ENCODE measurements at regions not wholly inside any gene's neighbourhood (a gene's known extent, or its start where the extent isn't known, plus 50 kb on each side); places are given as distances from the start of the nearest gene placed in this dataset.

DNA sequence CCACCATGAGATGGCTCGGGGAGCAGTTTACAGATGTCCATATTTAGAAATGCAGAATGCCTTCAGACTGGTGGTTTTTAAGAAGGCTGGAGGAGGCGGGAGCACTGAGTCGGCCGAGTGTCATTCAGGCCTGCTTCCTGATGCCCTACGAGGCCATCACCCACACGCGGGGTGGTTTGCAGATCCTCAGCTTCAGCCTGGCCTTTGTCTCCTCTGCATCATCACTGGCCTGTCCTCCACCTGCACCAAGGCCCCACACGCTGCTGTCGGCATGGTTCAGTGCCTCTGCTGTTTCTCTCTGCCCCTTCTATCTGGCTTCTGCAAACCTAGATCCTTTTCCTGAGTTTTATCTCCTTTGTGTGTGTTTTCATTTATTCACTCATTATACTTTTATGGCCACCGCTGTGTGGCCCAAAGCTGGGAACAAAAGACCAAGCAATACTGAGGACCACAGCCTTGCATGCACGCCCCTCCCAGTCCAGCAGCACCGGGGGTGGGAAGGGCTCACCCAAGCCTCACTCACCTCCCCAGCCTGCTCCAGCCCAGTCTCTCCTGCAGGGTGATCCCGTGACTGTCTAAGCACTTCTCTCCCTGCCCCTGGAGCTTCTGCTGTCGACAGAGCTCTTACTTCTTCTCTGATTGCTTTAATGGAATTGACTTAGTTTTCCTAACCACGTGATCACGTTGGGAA is 240.8 kb downstream of the TEX29 start:
- Mint-ChIP-seq H3K27ac (ENCODE audit: unreplicated experiment) (no peak overlapping the region), H3K27me3 (ENCODE audit: unreplicated experiment) (peaks cover 2% of the 10 kb centered on the region), H3K4me1 (ENCODE audit: unreplicated experiment) (no peaks in the 10 kb centered on the region), H3K4me3 (ENCODE audit: unreplicated experiment) (no peak overlapping the region), H3K9me3 (ENCODE audit: unreplicated experiment) (peaks cover 7% of the 10 kb centered on the region), H3K36me3 (ENCODE audit: unreplicated experiment) (no peaks in the 10 kb centered on the region)
- DNase-seq (ENCODE audit: extremely low spot score, unreplicated experiment): no peak
- TF ChIP-seq, protein P1, sequence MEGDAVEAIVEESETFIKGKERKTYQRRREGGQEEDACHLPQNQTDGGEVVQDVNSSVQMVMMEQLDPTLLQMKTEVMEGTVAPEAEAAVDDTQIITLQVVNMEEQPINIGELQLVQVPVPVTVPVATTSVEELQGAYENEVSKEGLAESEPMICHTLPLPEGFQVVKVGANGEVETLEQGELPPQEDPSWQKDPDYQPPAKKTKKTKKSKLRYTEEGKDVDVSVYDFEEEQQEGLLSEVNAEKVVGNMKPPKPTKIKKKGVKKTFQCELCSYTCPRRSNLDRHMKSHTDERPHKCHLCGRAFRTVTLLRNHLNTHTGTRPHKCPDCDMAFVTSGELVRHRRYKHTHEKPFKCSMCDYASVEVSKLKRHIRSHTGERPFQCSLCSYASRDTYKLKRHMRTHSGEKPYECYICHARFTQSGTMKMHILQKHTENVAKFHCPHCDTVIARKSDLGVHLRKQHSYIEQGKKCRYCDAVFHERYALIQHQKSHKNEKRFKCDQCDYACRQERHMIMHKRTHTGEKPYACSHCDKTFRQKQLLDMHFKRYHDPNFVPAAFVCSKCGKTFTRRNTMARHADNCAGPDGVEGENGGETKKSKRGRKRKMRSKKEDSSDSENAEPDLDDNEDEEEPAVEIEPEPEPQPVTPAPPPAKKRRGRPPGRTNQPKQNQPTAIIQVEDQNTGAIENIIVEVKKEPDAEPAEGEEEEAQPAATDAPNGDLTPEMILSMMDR (IDR thresholded peaks at IDR 0.05): no peak

GRCh38 chr13:111562716-111563115 is 242.3 kb downstream of the TEX29 start:
- TF ChIP-seq, protein P1 (IDR thresholded peaks at IDR 0.05): no peak
- peaks cover 12% of the 10 kb centered on the region for H3K9me3 Mint-ChIP-seq (ENCODE audit: unreplicated experiment)
- H3K4me1 Mint-ChIP-seq (ENCODE audit: unreplicated experiment): no peaks in the 10 kb centered on the region
- no peak for DNase-seq (ENCODE audit: extremely low spot score, unreplicated experiment)
- H3K36me3 Mint-ChIP-seq (ENCODE audit: unreplicated experiment): no peaks in the 10 kb centered on the region
- H3K4me3 Mint-ChIP-seq (ENCODE audit: unreplicated experiment): no peak overlapping the region
- H3K27ac Mint-ChIP-seq (ENCODE audit: unreplicated experiment): no peak overlapping the region
- no peaks in the 10 kb centered on the region for H3K27me3 Mint-ChIP-seq (ENCODE audit: unreplicated experiment)

GRCh38 chr13:111564606-111565005 is 244.2 kb downstream of the TEX29 start:
- Mint-ChIP-seq H3K36me3 (ENCODE audit: unreplicated experiment) (no peaks in the 10 kb centered on the region), H3K27ac (ENCODE audit: unreplicated experiment) (no peak overlapping the region), H3K27me3 (ENCODE audit: unreplicated experiment) (no peaks in the 10 kb centered on the region), H3K9me3 (ENCODE audit: unreplicated experiment) (peaks cover 27% of the 10 kb centered on the region), H3K4me3 (ENCODE audit: unreplicated experiment) (no peak overlapping the region), H3K4me1 (ENCODE audit: unreplicated experiment) (no peaks in the 10 kb centered on the region)
- TF ChIP-seq, protein P1 (IDR thresholded peaks at IDR 0.05): no peak
- no peak for DNase-seq (ENCODE audit: extremely low spot score, unreplicated experiment)

DNA sequence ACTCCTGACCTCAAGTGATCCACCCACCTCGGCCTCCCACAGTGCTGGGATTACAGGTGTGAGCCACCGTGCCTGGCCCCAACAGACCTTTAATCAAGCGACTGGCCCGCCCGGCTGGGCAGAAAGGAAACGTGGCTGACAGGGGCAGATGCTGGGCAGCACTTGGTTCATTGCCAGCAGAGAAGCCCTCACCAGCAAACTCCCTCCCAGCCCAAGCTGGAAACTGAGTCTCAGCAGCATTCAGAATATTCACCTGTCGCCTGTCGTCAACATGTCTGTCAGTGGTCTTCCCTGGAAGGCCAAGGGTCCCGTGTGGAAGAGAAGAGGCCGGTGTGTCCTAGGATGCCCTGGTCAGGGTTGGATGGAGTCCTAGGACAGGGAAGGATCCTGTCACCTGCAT is 245.0 kb downstream of the TEX29 start:
- TF ChIP-seq, protein P1 (IDR thresholded peaks at IDR 0.05): no peak
- no peaks in the 10 kb centered on the region for H3K27me3 Mint-ChIP-seq (ENCODE audit: unreplicated experiment)
- H3K9me3 Mint-ChIP-seq (ENCODE audit: unreplicated experiment): peaks cover 27% of the 10 kb centered on the region
- no peak overlapping the region for H3K27ac Mint-ChIP-seq (ENCODE audit: unreplicated experiment)
- H3K36me3 Mint-ChIP-seq (ENCODE audit: unreplicated experiment): no peaks in the 10 kb centered on the region
- DNase-seq (ENCODE audit: extremely low spot score, unreplicated experiment): no peak
- H3K4me1 Mint-ChIP-seq (ENCODE audit: unreplicated experiment): no peaks in the 10 kb centered on the region
- H3K4me3 Mint-ChIP-seq (ENCODE audit: unreplicated experiment): no peak overlapping the region

GRCh38 chr13:111566567-111566966 is 246.1 kb downstream of the TEX29 start:
- TF ChIP-seq, protein P1 (IDR thresholded peaks at IDR 0.05): no peak
- peaks cover 27% of the 10 kb centered on the region for H3K9me3 Mint-ChIP-seq (ENCODE audit: unreplicated experiment)
- no peaks in the 10 kb centered on the region for H3K36me3 Mint-ChIP-seq (ENCODE audit: unreplicated experiment)
- no peak overlapping the region for H3K27ac Mint-ChIP-seq (ENCODE audit: unreplicated experiment)
- H3K4me3 Mint-ChIP-seq (ENCODE audit: unreplicated experiment): no peak overlapping the region
- no peaks in the 10 kb centered on the region for H3K4me1 Mint-ChIP-seq (ENCODE audit: unreplicated experiment)
- no peak for DNase-seq (ENCODE audit: extremely low spot score, unreplicated experiment)
- no peaks in the 10 kb centered on the region for H3K27me3 Mint-ChIP-seq (ENCODE audit: unreplicated experiment)
